B cell (primary cell): ENCODE measurements at regions not wholly inside any gene's neighbourhood (a gene's known extent, or its start where the extent isn't known, plus 50 kb on each side); places are given as distances from the start of the nearest gene placed in this dataset.

Source experiments
- ATAC-seq: fragments of 200-7000 bp; cut with Tn5 transposase; one replicate; pipeline ENCODE4 v1.10.0; 2021; ENCODE audit warnings: low read depth, mild to moderate bottlenecking, moderate number of reproducible peaks, moderate library complexity
- CTCF ChIA-PET: fragments of 350-600 bp; sonication (Branson Sonifier 250); formaldehyde crosslinking; loops from one replicate; lab custom pipeline; 2021; ENCODE audit warnings: antibody characterized with exemption, inconsistent platforms; lab: Charles Lee
- POLR2A ChIA-PET: fragments of 350-600 bp; sonication (Branson Sonifier 250); formaldehyde crosslinking; loops from one replicate; lab custom pipeline; 2021; ENCODE audit warnings: antibody characterized with exemption; lab: Charles Lee
- DNase-seq: peaks from one replicate; pipeline ENCODE4 v3.0.0; 2013
- H2AFZ ChIP-seq: 2 replicates; pipeline ENCODE4 v1.6.1; 2012; ENCODE audit warnings: mild to moderate bottlenecking, low read depth, low read length; ENCODE audit not compliant: insufficient read depth, poor library complexity, severe bottlenecking
- H3K27ac ChIP-seq, 2 donors: 1 replicate in 1 of 2; 2 replicates in 1 of 2; pipeline ENCODE4 v1.5.1; 2012 to 2013; ENCODE audit warnings: low read length in 2 of 2, mild to moderate bottlenecking in 2 of 2, moderate library complexity in 1 of 2
- H3K27me3 ChIP-seq, 4 experiments: fragments of 200-600 bp in 1 of 4; sonication (generic) in 1 of 4; replicated peaks in 1 of 4; 1 replicate in 2 of 4; 2 replicates in 2 of 4; pipeline versions ENCODE4 v1.6.1 to v1.7.0; 2013 to 2016; ENCODE audit warnings: low read length in 3 of 4, mild to moderate bottlenecking in 2 of 4, mixed read lengths in 1 of 4, moderate library complexity in 1 of 4; ENCODE audit not compliant: insufficient read depth in 4 of 4, control insufficient read depth in 3 of 4; ENCODE audit errors: control extremely low read depth in 1 of 4
- H3K36me3 ChIP-seq, 2 experiments: replicated peaks in 1 of 2; 1 replicate in 1 of 2; 2 replicates in 1 of 2; pipeline versions ENCODE4 v1.6.1 to v1.7.1; 2013; ENCODE audit warnings: low read length in 1 of 2; ENCODE audit not compliant: insufficient read depth in 2 of 2, control insufficient read depth in 1 of 2; ENCODE audit errors: control extremely low read depth in 1 of 2, extremely low read depth in 1 of 2
- H3K4me1 ChIP-seq, 2 donors: fragments of 200-600 bp in 1 of 2; sonication (generic) in 1 of 2; 1 replicate in 1 of 2; 2 replicates in 1 of 2; pipeline versions ENCODE4 v1.5.1 to v1.6.1; 2013 to 2017; ENCODE audit warnings: low read length in 2 of 2; ENCODE audit not compliant: control insufficient read depth in 2 of 2, insufficient read depth in 2 of 2
- H3K4me2 ChIP-seq: replicated peaks from 2 replicates; pipeline ENCODE3; 2012; ENCODE audit warnings: mild to moderate bottlenecking, low read depth, low read length; ENCODE audit not compliant: poor library complexity, severe bottlenecking
- H3K4me3 ChIP-seq, 5 experiments: fragments of 200-600 bp in 1 of 5; sonication (generic) in 1 of 5; 1 replicate in 3 of 5; 2 replicates in 2 of 5; pipeline versions ENCODE4 v1.5.1 to v1.7.0; 2011 to 2016; ENCODE audit warnings: low read length in 4 of 5, mild to moderate bottlenecking in 4 of 5, low read depth in 2 of 5, control low read depth in 1 of 5, moderate library complexity in 1 of 5; ENCODE audit not compliant: insufficient read depth in 1 of 5; ENCODE audit errors: control extremely low read depth in 1 of 5, extremely low read depth in 1 of 5
- H3K79me2 ChIP-seq: fragments of 200-600 bp; sonication (generic); one replicate; pipeline ENCODE4 v1.6.0; 2016; ENCODE audit warnings: low read length; ENCODE audit not compliant: control insufficient read depth, insufficient read depth
- H3K9ac ChIP-seq: fragments of 200-600 bp; sonication (generic); 2 replicates; pipeline ENCODE4 v1.6.1; 2017; ENCODE audit warnings: mild to moderate bottlenecking, low read length, moderate library complexity
- H3K9me3 ChIP-seq, 3 donors: one replicate each; pipeline versions ENCODE4 v1.6.1 to v1.7.1; 2013; ENCODE audit warnings: low read length in 2 of 3; ENCODE audit not compliant: control insufficient read depth in 2 of 3, insufficient read depth in 1 of 3; ENCODE audit errors: control extremely low read depth in 1 of 3
- H4K20me1 ChIP-seq: 2 replicates; pipeline ENCODE4 v1.6.0; 2012; ENCODE audit warnings: mild to moderate bottlenecking, low read length; ENCODE audit not compliant: insufficient read depth, control insufficient read depth, poor library complexity, severe bottlenecking
- H3K27ac Mint-ChIP-seq: one replicate; pipeline ENCODE4 v1.8.0; 2021; ENCODE audit warnings: mixed read lengths
- H3K27me3 Mint-ChIP-seq: one replicate; pipeline ENCODE4 v1.8.0; 2021; ENCODE audit warnings: mixed read lengths
- H3K4me1 Mint-ChIP-seq: one replicate; pipeline ENCODE4 v1.8.0; 2021; ENCODE audit warnings: mixed read lengths
- H3K4me3 Mint-ChIP-seq: one replicate; pipeline ENCODE4 v1.8.0; 2021; ENCODE audit warnings: mixed read lengths
- H3K9me3 Mint-ChIP-seq: one replicate; pipeline ENCODE4 v1.8.0; 2022; ENCODE audit warnings: mixed read lengths; ENCODE audit not compliant: insufficient read depth
- CTCF ChIP-seq: fragments of 200-600 bp; IDR thresholded peaks from one replicate; pipeline ENCODE4 v1.8.0; 2022; ENCODE audit warnings: antibody characterized with exemption, mild to moderate bottlenecking
- EZH2 ChIP-seq: IDR thresholded peaks from 2 replicates; pipeline ENCODE4 v1.6.1; 2012; ENCODE audit warnings: borderline replicate concordance, low read depth, mild to moderate bottlenecking, moderate library complexity, low read length; ENCODE audit not compliant: insufficient read depth, poor library complexity, severe bottlenecking
- WGBS: methylation state at CpG from one replicate; pipeline ENCODE4 v1.1.5; 2013; ENCODE audit warnings: missing lambda C conversion rate; ENCODE audit not compliant: insufficient coverage; 5-methylcytosine and 5-hydroxymethylcytosine counted together
- intact Hi-C: fragments of 100-400 bp; cut with micrococcal nuclease; formaldehyde crosslinking; loops from one replicate; pipeline ENCODE4 v1.10.0; 2022

- ATAC-seq: no peak
- H3K27me3 Mint-ChIP-seq: no peaks in the 10 kb centered on the region
These were observed 205.9 kb upstream of the SPAG17 start for GRCh38 chr1:118390955-118391354.

GRCh38 chr1:118388301-118388959 is 203.4 kb upstream of the SPAG17 start:
- intact Hi-C loops: no loop called here
- Histone ChIP-seq H3K79me2 (no peaks in the 10 kb centered on the region), H3K27me3 (no peaks in the 10 kb centered on the region), H3K4me3 (no peak overlapping the region), H3K9me3 (no peaks in the 10 kb centered on the region), H3K4me2 (no peak overlapping the region), H4K20me1 (no peaks in the 10 kb centered on the region), H3K36me3 (no peaks in the 10 kb centered on the region), H3K9ac (no peak overlapping the region), H2AFZ (no peak overlapping the region), H3K27ac (no peak overlapping the region), H3K4me1 (no peaks in the 10 kb centered on the region)
- 57% methylated on average over 1 of the region's 4 CpGs for WGBS
- H3K9me3 Mint-ChIP-seq: no peaks in the 10 kb centered on the region
- H3K4me3 Mint-ChIP-seq: no peak overlapping the region
- ATAC-seq: no peak
- ChIA-PET CTCF (no interaction called here), POLR2A (no interaction called here)
- H3K27me3 Mint-ChIP-seq: no peaks in the 10 kb centered on the region
- DNase-seq: no peak
- H3K4me1 Mint-ChIP-seq: no peaks in the 10 kb centered on the region
- H3K27ac Mint-ChIP-seq: no peak overlapping the region
- TF ChIP-seq CTCF: no peak
- no peak for TF ChIP-seq EZH2

More at GRCh38 chr1:118390955-118391354, 205.9 kb upstream of the SPAG17 start:
- Histone ChIP-seq H3K4me3 (no peak overlapping the region), H4K20me1 (no peaks in the 10 kb centered on the region), H3K4me1 (no peaks in the 10 kb centered on the region), H3K9ac (no peak overlapping the region), H3K9me3 (no peaks in the 10 kb centered on the region), H3K27me3 (no peaks in the 10 kb centered on the region), H3K27ac (no peak overlapping the region), H3K4me2 (no peak overlapping the region), H3K36me3 (no peaks in the 10 kb centered on the region), H2AFZ (no peak overlapping the region), H3K79me2 (no peaks in the 10 kb centered on the region)
- H3K4me1 Mint-ChIP-seq: no peaks in the 10 kb centered on the region
- no CpG with 5 or more reads among the region's 1 CpG for WGBS
- H3K27ac Mint-ChIP-seq: no peak overlapping the region
- no peak overlapping the region for H3K4me3 Mint-ChIP-seq
- POLR2A ChIA-PET: no interaction called here
- H3K9me3 Mint-ChIP-seq: no peaks in the 10 kb centered on the region
- CTCF ChIA-PET: no interaction called here
- no peak for DNase-seq
- intact Hi-C loops: no loop called here
- TF ChIP-seq CTCF: no peak
- no peak for TF ChIP-seq EZH2
